ENCODE measurements at regions not wholly inside any gene's neighbourhood (a gene's known extent, or its start where the extent isn't known, plus 50 kb on each side); places are given as distances from the start of the nearest gene placed in this dataset.

DNA sequence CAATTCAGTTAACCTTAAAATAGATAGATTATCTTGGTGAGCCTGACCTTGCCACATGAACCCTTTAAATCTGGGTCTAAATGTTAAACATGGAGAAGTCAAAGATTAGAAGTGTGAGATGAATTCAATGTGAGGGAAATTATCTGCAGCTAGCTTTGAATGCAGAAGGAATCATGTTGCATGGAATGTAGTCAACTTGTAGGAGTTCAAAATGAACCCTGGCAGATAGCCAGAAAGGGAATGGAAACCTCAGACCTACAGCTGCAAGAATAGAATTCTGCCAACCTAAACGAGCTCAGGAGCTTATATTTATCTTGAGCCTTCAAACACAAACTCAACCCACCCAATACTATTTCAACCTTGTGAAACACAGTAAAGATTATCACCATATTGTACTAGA lies 632.5 kb downstream of the KCTD8 start:
- DNase-seq (no peak), ATAC-seq (no peak)

DNA sequence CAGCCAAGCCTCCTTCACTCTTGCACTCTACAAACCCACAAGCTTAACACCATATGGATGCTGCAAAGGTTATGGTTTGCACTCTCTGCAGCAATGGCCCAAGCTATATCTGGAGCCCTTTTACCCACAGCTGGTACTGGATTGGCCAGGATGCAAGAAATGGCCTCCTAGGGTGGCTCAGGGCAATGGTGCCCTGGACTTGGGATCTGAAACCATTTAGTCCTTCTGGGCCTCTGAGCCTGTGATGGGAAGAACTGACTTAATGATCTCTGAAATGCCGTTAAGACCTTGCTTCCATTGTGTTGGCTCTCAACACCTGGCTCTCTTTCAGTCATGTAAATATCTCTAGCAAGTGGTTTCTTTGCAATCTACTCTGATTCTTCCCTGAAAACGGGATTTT lies 626.0 kb downstream of the KCTD8 start:
- no peak for ATAC-seq
- DNase-seq = no peak

DNA sequence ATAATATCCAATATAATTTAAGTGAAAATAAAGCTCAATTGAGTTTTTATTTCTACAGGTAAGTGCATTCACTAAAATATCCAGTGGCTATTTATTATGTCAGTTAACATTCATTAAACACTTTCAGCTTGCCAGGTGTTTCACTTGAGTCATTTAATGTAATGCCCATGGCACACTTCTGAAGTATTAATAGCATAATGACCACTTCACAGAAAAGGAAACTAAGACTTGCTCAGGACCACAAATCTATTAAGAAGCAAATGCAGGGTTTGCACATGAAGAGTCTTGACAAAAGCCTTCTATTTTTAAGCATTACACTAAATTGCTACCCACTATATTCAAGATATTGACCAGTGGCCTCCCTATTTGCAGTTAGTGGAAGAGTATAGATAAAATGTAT lies 612.7 kb downstream of the KCTD8 start:
- ATAC-seq = no peak

DNA sequence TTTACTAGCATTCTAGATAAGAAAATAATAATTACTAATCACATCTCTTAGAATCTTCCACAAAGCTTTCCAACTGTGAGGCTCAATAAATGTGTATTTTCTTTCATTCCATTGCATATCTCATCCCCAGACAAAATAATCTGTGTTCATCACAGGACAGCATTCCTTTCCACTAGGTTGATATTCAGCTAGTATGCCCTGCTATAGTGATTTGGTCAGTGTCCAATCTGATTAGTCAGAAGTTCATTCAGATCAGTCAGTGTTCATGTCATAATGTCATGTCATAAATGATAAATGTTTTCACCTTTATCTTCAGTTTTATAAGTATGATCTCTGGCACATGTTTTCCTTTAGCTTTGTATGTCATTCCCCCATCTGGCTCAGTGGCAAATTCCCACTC lies 611.4 kb downstream of the KCTD8 start:
- DNase-seq = no peak

More for the DNA sequence above, 612.7 kb downstream of the KCTD8 start:
- no peak for DNase-seq

DNA sequence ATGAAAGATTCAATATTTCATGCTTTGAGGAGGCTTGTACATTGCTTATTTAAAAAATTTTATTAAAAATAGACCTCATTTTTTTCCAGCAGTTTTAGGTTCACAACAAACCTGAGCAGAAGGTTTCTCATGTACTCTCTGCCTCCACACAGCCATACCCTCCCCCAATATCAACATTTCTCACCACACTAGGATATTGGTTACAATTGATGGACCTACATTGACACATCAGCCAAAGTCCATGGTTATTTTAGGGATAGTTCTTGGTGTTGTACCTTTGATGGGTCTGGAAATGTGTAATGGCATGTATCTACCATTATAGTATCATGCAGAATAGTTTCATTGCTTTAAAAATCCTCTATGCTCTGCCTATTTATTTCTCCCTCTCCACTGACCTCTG lies 611.0 kb downstream of the KCTD8 start:
- ATAC-seq (no peak), DNase-seq (no peak)

More for the DNA sequence above, 611.4 kb downstream of the KCTD8 start:
- no peak for ATAC-seq

DNA sequence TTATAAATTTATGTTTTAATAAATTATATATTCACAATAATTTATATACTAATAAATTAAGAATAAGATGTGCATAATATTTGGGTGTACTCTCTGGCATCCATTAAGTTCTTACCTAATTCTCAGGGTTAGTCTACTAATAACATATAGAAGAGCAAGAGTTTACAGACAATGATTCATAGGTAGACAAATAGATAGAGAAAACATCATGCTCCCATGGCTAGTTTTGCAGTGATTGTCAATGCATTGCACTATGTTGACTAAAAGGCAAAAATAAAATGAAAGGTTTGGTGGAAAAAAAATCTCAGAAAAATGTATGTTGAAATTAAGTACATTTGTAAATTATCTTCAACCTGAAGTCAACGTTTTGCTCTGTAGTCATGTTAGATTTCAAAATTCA lies 606.0 kb downstream of the KCTD8 start:
- ATAC-seq = no peak

DNA sequence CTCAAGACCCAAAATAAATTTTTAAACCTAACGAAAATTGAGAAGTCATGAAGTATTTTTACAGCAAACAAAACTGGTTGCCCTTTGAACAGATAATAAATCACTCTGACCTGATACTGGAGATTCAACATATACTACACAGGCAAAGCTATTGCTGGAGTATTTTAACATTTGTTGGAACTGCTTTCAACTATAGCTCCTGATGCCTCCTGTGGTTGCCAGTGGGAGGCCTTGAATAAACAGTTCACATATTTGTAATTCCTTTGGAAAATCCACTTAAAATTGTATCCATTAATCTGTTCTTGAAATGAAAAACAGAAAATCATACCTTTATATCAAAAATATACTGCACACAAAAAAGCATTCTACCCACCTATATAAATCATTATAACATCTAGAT lies 605.1 kb downstream of the KCTD8 start:
- DNase-seq (no peak), ATAC-seq (no peak)

More for the DNA sequence above, 606.0 kb downstream of the KCTD8 start:
- DNase-seq = no peak

DNA sequence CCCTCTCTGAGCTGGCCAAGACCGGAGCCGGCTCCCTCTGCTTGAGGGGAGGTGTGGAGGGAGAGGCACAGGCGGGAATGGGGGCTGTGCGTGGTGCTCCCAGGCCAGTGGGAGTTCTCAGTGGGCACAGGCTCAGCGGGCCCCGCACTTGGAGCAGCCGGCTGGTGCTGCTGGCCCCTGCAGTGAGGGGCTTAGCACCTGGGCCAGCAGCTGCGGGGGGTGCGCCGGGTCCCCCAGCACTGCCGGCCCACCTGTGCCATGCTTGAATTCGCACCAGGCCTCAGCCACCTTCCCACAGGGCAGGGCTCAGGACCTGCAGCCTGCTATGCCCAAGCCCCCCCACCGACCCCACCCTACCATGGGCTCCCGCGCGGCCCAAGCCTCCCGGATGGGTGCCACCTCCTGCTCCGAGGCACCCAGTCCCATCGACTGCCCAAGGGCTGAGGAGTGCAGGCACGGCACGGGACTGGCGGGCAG lies 602.5 kb downstream of the KCTD8 start:
- ATAC-seq = no peak
- no peak for DNase-seq

DNA sequence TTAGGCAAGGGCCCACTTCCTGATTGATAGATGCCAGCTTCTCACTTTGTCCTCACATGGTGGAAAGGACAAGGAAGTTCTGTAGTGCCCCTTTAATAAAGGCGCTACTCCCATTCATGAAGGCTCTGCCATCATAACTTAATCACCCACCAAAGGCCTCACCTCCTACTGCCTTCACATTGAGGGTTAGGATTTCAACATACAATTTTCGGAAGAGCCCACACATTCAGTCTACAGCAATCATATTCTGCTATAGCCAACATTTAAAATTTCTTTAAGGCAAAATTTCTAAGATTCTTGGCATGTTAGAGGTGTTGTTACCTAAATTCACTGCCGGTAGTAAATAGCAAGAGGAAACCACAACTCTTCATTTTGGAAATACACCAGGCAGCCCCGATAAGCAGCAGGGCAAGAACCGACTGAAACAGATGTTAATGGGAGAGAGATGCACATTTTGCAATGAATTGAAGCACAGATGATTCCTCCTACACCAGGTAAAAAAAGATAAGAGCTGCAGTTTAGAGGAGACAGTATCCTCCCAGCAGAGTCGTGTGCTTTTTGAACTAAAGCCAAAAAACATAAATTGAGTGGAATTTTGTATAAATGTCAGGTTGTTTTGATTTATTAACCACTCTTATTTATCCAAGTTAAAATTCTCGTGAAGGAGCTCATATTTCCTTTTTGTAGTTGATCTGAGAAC lies 594.9 kb downstream of the KCTD8 start:
- no peak for ATAC-seq
- DNase-seq = no peak

DNA sequence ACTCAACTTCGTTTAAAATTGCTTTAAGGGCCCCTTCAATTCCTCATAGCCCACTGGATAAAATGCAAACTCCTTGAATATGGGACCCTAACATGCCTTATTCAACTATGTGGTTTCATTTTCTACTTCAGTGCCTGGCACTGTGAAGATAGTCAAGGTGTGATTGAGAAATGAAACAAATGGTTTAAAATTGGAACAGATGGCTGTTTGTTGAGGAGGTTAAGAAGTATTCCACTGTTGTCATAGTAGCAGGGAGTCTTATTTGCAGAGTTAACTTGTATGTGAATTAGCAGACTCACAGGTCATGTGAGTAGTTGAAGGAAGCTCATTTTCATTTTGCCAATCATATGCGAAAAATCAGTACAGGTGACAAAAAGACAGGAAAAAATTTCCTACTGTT lies 593.3 kb downstream of the KCTD8 start:
- no peak for ATAC-seq

DNA sequence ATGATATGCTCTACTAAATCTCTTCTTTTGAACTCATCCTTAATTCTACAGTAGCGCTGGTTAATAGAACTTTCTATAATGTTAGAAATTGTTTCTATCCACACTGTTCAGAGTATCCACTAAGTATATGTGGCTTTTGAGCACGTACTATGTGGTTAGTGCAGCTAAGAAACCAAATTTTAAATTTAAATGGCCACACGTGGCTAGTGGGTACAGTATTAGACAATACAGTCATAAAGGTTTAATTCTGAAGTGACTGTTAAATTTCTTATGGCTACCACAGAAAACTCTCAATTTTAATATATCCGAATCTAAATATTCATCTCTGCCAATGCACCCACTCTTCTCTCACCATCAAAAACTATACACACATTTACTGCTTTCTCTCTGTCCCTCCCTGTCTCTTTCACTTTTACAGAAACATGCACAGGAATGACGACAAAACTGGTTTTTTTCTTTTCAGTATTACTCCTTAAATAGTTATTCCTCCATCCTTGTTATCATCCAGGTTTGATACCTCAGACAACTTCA lies 583.9 kb downstream of the KCTD8 start:
- DNase-seq (no peak), ATAC-seq (no peak)

More for the DNA sequence above, 593.3 kb downstream of the KCTD8 start:
- DNase-seq = no peak

DNA sequence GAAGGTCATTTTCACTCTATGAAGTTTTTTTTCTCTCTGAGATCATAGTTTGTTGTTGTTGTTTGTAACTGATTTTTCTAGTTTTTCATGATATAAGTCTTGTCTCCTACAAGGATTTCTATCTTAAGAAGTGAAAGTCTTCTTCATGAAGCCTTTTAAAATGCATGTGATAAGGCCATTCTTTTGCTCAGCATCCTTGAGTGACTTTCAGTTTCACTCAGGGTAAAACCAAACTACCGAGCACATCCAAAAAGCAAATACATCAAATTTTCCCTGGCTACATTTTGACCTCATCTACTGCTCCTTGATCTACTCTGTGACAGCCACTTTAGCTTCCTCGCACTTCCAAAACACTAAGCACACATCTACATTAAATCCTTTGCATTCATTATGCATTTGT lies 580.7 kb downstream of the KCTD8 start:
- DNase-seq = no peak
- ATAC-seq = no peak

DNA sequence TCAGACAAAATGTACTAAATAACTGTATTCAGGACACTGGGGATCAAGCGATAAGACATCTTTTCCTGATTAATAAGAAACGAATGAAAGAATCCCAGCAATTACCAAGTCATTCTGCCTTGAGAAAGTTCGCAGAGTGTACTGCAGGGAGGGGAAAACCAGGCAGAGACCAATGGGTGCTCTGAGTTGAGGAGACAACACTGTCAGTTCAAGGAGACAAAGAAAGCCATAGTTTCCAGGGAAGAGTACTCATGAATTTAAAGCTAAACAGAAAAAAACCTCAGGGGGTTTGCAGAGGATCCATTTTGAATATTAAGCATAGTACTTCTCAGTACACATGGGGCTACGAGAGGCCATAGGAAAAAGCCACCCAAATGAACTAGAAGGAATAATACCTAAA lies 573.0 kb downstream of the KCTD8 start:
- DNase-seq (no peak), ATAC-seq (no peak)

DNA sequence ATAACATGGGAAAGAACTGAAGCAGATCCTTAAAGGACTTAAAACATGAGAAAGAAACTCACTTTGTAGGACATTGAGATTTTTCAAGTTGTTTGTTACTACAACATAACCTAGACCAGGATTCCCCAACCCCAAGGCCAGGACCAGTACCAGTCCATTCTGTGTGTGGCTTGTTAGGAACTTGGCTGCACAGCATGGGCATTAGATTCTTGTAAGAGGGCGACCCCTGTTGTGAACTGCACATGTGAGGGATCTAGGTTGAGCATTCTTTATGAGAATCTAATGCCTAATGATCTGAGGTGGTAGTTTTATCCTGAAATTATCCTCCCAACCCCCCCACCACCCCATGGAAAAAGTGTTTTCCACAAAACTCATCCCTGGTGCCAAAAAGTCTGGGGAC lies 566.1 kb downstream of the KCTD8 start:
- DNase-seq (no peak), ATAC-seq (no peak)

DNA sequence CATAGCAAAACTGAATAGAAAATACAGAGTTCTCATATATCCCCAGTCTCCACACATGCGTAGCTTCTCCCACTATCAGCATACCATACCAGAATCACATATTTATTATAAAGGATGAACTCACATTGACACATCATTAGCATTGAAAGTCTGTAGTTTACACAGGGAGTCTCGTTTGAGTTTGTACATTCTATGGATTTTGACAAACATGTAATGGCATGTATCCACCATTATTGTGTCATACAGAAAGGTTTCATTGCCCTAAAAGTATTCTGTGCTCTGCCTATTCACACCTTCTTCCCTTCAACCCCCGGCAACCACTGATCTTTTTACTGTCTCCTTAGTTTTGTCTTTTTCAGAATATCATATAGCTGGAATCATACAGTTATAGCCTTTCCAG lies 562.4 kb downstream of the KCTD8 start:
- ATAC-seq = no peak

DNA sequence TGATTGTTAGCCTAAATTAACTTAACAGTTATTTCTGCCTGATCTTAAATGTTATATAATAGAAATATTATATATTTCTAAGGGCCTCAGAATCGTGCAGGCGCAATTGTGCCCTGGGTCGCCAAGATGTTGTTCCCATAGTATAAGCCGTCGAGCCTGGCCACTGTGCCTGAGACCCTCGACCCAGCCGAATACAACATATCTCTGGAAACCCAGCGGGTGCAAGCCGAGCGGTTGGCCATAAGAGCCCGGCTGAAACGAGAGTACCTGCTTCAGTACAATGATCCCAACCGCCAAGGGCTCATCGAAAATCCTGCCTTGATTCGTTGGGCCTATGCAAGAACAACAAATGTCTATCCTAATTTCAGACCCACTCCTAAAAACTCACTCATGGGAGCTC lies 549.8 kb downstream of the KCTD8 start:
- no peak for DNase-seq

More for the DNA sequence above, 562.4 kb downstream of the KCTD8 start:
- DNase-seq = no peak

DNA sequence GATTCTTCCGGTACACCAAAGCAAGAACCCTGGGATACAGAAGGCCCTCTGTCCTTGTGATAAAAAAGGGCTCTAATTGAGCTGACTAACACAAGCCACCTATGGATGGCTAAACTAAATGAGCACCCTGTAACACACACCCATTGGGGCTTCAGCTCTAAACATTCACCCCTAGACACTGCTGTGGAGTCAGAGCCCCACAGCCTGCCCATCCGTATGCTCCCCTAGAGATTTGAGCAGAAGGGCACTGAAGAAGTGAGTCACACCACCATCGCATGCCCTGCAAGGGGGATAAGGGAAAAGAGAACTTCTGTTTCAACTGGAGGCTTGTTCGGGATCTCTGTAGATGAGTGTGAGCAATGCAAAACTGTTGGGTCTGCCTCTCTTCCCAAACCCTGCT lies 545.2 kb downstream of the KCTD8 start:
- no peak for ATAC-seq
- DNase-seq = no peak

More for the DNA sequence above, 549.8 kb downstream of the KCTD8 start:
- no peak for ATAC-seq

DNA sequence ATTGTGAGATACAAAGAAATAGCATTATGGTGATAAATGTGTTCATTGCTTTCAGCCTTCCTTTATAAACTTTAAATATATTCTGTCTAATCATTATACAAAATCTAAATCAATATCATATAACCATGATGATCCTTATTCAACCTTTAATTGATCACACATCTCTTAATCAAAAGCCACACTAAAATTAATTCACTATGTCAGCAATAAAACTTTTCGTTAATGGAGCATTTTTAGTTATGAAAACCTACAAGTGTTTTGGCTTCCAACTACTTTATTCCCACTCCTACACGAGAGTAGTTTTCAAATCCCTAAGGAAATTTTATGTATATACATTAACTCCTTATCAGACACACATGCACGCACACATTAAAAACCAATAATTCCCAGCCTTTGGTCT lies 530.2 kb downstream of the KCTD8 start:
- ATAC-seq (no peak), DNase-seq (no peak)

DNA sequence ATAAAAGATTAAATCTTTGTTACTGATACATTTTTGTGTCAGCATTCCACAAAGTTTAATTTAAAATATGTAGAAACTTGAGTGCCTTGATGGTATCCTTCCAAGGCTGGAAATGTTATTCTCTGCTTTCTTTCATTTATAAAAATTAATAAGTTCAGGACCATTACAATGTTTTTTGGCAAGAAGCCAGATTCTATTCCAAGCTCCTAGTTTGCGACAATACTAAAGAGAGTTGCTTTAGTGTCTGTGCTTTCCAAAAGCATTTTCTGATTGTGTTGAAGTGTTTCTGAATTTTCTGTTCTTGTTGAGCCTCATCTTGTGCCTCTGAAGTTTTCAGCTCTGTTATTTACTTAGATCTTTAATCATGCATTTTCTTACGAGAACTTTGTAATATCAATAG lies 516.2 kb downstream of the KCTD8 start:
- DNase-seq = no peak
- ATAC-seq = no peak

DNA sequence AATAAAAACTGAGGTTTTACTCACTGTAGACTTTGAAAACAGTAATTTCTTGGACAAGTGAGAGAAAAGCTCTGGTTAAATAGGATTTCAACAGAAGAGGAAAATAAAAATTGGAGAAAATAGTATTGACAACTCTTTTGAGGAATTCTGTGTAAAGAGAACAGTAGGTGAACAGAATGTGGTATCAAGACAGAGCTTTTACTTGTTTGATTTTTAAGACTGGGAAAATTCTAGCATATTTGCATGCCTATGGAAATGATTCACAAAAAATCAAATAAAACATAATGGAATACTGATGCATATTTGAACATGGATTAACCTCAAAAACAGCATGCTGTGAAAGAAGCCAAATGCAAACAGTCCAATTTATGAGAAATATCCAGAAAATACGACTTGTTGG lies 504.6 kb downstream of the KCTD8 start:
- no peak for DNase-seq
- ATAC-seq = no peak

DNA sequence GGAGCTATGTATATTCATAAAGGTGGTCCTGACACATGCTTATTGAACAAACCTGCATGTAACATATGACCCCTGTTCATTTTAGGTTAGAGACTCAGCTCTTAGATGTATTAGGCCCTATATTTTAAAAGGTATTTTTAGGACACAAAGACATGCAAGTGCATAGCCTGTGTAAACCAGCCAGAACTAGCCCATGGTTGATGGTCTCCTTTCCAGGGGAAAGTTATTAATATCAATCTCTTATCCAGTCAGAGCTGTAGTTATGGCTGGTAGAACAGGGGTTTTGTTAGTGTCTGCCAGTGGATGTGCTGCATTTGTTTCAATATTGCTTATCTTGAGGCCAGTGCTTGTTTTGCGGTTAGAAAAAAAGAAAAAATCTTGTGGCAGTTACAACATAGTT lies 488.6 kb downstream of the KCTD8 start:
- no peak for ATAC-seq
- no peak for DNase-seq

DNA sequence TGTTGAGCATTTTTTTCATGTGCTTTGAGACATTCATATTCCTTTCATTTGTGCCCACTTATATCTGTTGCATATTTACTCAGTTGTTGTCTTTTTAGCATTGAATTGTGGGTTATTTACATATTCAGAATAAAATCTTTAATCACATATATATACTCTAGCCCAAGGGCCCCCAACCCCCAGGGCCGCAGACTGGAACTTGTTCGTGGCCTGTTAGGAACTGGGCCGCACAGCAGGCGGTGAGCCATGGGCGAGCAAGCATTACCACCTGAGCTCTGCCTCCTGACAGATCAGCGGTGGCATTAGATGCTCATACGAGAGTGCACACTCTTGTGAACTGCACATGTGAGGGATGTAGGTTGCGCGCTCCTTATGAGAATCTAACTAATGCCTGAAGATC lies 480.6 kb downstream of the KCTD8 start:
- no peak for ATAC-seq
- no peak for DNase-seq

DNA sequence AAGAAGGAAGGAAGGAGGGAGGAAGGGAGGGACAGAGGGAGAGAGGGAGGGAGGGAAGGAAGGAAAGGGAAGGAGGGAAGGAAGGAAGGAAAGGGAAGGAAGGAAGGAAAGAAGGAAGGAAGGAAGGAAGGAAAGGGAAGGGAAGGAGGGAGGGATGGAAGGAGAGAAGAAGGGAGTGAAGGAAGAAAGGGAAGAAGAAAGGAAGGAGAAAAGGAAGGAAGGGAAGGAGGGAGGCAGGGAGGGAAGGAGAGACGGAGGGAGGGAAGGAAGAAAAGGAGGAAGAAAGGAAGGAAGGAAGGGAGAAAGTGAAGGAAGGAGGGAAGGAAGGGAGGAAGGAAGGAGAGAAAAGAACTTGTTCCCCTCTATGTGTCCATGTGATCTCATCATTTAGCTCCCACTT lies 465.0 kb downstream of the KCTD8 start:
- DNase-seq = no peak
- no peak for ATAC-seq

DNA sequence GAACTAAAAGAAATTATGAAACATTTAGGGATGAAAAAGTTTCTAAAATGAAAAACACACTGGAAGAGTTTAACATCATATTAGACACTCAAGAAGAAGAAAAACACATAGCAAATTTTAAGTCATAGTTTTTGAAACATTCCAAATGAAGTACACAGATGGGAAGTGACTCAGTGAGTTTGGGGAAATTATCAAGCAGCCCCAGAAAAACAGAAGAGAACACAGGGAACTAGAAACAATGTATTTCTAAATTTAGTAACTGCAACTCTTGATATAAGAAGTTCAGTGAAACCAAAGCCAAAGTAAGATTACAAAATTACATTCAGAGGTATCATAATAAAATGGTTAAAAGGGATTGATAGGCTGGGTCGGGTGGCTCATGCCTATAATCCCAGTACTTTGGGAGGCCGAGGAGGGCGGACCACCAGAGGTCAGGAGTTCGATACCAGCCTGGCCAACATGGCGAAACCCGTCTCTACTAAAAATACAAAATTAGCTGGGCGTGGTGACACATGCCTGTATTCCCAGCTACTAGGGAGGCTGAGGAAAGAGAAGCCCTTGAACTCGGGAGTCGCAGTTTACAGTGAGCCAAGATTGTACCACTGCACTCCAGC lies 461.2 kb downstream of the KCTD8 start:
- DNase-seq (no peak), ATAC-seq (no peak)

All from stimulated activated naive CD8-positive, alpha-beta T cell treated with anti-CD3 and anti-CD28 coated beads, Interleukin-15, Interleukin-2, amounts not matched to agents 100 U/mL and 50 U/mL, for 24 hours (primary cell).